CD4-positive, alpha-beta T cell treated with Interleukin-21 for 1 hour (primary cell): ENCODE measurements at regions not wholly inside any gene's neighbourhood (a gene's known extent, or its start where the extent isn't known, plus 50 kb on each side); places are given as distances from the start of the nearest gene placed in this dataset.

Experiments used
- DNase-seq: peaks from one replicate; pipeline ENCODE4 v3.0.0-alpha.2; 2020

DNA sequence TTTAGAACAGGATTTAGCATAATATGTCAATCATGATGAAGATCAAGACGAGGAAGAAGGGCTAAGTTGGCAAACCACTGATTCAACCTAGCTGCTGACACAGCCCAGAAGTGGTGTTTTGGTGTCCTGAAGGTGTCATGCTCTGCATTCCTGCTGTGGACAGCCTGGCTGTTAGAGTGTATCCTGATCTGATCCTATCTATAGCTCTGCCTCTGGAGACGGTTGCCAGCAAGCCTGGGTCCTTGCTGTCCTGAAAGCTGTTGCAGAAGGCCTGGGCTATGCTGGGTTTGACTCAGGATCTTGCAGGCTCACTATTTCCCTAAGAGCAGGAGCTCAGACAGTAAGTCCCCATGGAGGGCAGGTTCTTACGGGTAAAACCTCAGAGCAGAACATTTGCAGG lies 416.4 kb downstream of the TSHZ3 start:
- DNase-seq: no peak

DNA sequence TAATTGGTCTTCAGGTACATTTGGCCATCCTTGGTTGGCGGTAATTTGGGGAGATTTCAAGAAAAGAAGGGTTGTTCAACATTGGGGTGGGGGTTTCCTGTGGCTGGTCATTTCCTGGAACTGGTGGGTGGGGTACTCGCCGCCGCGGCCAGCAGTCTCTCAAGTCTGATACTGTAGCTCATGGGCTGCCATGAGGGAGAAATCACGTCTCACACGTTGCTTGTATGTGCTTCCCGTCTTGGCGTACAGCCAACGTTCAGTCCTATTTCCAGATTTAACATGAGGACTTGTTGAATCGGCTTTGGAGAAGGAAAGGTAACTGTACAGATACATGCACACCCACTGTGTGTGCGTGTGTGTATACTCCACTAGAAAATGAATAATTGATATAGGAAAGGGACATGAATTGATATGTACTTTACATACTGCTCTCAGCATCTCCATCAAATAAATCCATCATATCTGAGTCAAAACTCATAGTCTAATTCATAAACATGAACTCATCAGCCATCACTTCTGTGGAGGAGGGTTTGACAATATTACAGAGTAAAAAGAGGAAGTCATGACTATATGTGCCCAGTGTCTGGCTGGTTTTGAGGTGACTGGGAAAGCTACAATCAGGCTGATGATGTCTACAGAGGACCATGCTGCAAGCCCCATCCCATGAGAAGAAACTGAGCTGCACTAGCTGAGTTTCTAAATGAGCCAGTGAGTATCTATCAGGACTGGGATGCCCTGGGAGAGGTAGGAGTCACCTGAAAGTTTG lies 418.1 kb downstream of the TSHZ3 start:
- DNase-seq: no peak

DNA sequence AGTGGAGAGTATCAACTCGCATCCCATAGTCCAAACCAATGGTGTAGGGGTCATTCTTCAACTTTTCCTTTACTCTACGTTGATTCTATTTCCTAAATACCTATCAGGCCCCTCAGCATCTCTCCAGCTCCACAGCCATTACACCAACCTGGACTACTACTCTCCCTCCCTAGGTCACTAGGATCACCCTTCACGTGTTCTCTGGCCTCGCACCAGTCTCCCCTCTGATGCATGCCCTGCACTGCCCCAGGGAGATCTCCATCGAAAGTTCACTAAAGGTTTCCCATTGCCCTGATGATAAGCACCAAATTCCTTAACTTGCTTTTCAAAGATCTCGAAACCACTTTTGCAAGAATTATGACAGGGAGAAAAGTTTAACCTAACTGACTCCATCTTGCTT lies 421.5 kb downstream of the TSHZ3 start:
- no peak for DNase-seq

DNA sequence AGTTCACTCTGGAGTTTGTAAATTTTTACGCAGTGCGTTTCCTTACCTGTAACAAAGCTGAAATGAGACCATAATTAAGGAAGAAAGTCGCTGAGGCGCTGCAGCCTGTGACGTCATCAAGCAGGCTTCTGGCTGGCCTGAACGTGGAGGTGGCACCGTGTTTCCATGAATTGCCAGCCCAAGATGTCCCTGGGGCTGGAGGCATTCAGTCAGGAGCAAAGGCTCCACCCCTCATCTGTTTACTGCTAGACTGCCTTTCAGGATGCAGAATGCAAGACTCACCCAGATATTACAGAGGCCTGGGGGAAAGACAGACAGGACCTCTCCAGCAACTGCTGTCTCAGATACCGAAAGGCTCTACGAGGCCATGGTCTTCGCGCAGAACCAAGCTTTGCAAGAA lies 424.6 kb downstream of the TSHZ3 start:
- DNase-seq: no peak

DNA sequence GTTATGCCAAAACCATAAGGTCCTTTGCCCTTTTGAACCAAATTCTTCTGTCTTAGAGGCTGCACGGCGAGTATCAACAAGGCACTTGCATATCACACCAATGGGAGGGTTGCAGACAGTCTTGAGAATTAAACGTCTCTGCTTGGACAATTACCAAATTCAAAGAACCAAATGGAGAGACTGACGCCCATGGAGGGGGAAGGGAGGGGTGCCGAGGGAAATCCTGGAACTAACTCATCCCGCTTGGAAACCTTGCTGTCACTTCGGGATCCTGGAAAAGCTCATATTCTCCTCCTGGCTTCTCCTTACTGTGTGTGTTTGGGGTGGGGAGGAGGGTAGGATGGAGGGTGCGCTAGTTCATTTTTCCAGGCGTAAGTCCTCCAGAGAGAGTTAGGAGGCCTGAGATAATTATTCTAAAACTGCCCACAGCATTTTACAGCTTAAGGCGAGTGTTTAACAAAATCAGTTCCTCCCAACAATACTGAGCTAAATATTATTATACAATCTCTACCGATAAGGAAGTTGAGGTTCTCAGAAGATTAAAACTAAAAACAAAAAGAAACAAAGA lies 425.1 kb downstream of the TSHZ3 start:
- DNase-seq: no peak

DNA sequence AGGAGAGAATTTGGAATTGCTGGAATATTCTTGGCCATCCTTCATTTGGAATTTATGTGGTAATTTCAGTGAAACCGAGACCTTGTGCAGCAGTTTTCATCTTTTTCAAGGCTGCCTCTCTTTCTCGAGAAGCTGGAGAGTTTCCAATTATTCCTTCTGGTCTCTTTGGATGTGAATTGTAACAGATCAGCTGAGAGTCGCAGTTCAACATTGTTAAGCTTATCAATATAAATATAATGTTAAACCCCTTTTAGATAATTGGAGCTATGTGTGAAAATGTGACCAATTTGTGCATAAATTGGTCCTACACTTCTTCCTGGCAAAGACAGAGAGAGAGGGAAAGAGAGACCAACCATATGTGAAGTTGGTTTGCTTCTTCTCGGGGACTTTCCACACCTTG lies 425.6 kb downstream of the TSHZ3 start:
- DNase-seq: no peak

DNA sequence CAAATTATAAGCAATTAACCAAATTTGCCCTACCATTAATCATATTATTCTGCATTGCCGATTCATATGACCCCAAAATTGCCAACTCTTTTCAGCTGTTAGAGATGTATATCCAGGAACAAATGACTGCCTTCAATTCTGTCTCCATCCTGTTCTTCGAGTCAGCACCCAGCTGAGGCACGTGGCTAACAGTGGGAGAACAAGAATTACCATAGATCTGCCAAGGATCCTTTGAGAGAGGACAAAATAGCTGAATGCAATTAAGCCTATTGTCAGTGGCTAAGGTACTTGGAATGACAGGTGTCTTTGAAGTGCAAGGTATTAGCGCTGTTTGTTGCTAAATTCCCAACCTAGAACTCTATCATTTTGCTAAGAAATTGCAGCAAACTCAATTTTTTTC lies 426.1 kb downstream of the TSHZ3 start:
- DNase-seq: no peak

DNA sequence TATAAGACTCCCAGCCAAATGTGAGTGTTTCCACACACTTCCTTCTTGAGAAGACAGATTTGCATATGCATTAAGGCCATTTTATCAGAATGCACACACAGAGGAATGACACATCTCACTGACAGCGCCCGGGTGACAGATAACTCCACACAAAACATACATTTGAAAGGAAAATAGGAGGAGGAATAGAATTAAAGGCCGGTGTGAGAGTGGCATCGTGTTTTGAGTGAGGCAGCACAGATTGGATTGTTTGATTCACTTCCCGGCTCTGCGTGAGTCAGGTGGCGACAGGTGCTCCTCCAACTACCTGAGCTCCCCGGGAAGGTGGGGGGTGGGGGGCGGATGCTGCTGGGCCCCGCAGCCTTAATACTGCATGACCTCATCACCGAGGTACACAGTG lies 429.0 kb downstream of the TSHZ3 start:
- no peak for DNase-seq

DNA sequence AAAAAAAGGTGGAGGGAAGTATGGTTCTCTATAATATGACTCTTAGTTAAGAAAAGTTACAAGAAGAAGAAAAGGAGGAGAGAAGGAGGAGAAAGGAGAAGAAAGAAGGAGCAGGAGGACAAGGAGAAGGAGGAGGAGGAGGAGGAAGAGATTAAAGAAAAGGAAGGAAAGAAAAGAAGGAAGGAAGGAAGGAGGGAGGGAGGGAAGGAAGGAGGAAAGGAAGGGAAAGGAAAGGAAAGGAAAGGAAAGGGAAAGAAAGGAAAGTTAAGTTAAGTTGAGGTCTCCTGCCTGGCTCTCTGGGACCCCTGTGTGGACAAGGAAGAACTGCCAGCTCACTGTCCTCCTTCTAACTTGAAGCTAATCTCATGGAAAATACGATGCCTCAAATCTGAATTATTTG lies 429.5 kb downstream of the TSHZ3 start:
- DNase-seq: no peak

DNA sequence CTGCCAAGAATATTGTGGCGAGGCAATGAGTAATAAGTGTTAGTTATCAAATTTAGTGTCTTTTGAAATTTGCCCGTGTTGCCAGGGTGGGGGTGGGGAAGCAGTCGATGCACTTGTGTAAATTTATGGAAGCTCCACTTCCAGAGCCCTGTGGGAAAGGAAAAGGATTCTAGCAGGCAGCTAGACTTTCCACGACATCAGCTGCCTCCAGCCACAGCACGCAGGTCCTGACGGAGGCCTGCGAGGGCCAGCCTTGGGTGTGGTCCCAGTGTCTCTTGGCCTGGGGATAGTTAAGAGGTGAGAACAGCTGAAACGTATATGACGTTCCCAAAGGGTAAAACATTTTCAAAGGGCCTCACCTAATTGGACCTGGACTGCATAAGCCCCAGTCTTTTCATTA lies 433.0 kb downstream of the TSHZ3 start:
- no peak for DNase-seq

DNA sequence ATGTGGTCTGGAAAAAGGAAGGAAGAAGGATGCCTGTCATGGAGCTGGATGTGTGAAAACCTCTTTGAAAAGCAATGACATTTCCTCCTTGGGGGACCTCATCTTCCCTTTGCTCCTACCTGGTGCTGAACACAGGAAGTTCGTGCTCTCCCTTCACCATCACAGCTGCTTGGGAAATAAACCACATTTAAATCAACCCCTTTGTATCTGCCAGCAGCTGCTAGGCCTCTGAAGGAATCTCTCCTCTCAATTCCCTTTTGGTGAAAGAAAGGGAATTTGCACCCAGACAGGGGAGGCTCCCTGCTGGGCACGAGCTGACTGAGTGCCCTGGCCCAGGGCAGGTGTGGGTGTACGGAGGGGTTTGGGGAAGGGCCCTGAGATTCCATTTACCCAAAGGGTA lies 437.7 kb downstream of the TSHZ3 start:
- no peak for DNase-seq

DNA sequence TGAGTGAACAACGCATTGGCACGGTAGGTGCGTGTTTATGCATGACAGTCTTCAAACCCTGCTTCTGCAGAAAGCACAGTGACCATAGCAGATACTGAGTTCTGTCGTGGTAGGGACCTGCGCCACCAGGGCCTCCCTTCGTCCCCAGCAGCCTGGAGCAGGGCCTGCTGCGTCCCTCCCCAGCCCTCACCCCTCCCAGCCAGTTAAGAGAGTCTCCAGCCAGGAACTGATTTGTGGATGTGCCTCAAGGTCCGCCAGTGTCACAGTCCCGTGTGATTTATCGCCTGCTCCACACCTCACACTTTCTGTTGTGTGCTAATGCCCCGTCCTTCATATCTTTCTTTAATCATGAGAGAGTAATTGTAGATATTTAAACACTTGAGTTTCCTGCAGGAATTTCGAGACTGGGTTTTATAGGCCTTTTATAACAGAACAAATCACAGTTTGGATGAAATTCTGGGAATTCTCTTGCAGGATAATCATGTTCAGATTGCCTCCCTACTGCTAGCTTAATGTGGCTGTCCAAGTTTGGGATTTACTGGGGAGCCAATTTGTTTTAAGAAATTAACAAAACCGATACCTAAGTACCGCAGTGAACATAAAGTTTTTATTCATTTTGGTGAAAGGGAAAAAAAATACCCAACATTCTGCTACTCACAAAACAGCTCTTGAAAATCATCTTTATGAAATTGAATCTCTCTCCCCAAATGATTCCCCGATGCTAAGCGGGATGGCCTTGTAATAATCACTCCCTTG lies 438.6 kb downstream of the TSHZ3 start:
- DNase-seq: no peak

DNA sequence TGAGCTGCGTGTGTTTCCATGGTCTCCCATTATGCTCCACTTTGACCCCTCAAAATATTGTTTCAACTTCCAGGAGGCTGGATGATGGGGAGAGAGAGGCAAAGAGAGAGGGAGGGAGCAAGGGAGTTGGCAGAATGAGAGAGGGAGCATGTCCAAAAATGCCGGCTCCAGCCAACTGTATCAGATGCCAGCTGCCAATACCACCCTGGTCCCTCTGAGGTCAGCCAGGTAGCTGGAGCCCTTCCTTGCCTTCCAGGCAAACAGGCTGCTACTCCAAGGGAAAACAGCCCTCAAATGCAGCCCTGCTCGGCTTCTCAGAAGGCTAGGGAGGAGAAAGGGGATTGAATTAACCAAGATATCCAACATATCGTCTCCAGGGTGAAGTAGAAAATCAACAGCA lies 440.0 kb downstream of the TSHZ3 start:
- DNase-seq: no peak

DNA sequence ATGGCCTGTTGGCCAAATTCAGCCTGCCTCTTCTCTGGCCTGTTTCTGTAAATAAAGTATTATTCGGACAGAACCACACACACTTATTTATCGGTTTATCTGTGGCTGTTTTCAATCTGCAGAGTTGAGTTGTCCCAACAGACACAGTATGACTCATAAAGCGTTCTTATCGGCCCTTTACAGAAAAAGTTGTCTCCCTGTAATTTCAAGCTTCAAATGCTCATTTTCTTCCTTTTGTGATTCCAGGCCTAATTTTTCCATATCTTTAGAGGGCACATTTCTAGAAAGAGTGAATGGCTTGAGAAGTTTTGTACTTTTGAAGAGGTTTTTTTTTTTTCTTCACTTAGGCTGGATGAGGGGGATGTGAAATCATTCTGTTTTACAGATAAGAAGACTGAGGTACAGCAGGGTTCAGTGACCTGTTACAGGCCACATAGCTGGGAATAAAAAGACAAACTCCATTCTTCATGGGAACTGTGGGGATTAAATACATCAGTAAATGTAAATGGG lies 440.9 kb downstream of the TSHZ3 start:
- DNase-seq: no peak

DNA sequence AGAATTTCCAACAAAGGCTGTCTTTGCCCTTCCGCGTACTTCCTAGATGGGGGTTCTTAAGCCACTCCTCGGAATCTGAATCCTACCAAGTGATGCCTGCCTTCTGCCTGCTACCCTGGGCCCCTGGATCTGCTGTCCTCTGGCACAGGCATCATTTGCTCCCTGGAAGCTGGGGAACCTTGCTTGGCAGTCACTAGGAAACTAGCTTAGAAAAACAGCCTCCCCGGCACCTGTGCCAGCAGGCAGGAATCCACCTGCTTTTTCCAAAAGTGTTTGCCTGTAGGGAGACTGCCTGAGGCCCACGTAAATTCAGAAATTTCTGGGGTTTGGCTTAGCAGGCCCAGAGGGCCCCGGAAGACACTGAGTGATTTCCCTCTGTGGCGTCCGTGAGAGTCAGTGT lies 442.4 kb downstream of the TSHZ3 start:
- DNase-seq: no peak

DNA sequence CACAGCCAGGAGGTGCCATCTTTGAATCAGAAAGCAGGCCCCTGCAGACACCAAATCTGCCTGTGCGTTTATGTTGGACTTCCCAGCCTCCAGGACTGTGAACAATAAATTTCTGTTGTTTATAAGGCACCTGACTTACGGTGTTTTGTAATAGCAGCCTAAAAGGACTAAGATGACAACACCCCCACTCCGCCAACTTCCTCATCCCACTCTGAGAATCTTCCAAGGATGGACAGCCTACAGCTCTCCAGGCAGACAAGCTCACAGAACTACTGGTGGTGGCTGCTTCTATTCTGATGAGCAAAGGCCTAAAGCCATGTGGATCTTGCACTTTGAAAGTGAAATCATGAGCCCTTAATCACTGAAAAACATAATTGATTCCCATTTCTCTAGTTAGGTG lies 449.2 kb downstream of the TSHZ3 start:
- no peak for DNase-seq

DNA sequence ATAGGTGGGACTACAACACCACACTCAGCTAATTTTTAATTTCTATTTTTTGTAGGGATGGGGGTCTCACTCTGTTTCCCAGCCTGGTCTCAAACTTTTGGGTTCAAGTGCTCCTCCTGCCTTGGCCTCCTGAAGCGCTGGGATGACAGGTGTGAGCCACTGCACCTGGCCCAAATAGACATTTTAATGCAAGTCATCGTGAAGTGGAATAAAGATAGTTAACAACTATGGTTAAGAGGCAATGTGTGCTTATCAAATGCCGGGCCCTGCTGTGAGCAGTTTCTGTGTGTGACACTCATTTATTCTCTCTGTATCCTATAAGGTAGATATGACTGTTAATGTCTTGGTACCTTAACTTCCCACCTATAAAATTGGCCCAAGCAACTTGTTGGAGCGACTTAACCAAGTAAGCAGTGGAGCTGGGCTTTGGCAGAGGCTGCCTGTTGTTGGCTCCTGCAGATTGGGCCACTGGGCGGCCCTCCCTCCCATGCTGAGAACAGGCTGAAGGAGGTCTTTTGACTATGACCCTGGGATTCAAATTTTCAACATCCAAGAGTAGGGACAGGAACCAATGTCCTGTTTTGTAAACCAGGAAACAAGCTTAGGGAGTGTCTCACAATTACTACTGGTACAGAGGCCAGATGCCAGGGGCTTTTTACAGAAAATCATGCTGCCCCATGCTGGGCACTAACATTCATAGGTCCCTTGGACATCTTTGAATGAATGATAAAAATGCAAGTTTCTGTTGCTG lies 450.7 kb downstream of the TSHZ3 start:
- no peak for DNase-seq

DNA sequence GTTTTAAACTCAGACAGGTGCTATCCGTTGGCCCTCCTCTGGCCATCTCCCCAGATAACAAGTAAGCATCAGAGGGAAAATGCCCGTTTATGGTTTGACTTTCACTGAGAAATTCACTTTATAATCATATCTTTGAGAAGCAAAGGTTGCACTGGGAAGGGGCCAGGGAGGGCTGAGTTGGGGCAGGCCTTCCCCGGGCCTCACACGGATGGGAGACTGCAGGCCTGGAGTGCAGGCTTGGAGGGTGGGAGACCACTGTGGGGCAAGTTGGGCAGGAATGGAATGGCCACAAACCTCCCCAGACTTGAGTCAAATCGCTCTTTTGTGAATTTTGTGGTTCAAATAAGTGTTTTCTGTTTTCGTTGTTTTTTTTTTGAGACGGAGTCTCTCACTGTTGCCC lies 451.7 kb downstream of the TSHZ3 start:
- DNase-seq: no peak

DNA sequence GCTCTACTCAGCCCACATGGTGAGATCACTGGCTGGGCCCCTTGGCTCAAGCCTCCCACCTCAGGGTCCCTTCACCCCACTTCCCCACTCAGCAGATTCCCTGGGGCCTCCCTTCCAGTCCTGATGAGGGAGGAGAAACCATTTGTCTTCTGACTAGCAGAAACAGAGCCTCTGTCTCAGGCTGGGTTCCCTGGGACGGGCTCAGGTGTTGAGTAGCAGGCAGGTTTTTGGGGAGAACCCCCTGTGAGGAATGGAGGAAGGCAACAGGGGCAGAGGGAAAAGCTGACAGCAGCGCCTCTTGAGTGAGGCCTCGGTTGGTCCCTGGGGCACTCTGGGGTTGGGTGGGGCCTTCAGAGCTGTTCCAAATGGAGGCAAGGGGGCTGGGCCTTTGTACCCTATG lies 452.2 kb downstream of the TSHZ3 start:
- DNase-seq: no peak

DNA sequence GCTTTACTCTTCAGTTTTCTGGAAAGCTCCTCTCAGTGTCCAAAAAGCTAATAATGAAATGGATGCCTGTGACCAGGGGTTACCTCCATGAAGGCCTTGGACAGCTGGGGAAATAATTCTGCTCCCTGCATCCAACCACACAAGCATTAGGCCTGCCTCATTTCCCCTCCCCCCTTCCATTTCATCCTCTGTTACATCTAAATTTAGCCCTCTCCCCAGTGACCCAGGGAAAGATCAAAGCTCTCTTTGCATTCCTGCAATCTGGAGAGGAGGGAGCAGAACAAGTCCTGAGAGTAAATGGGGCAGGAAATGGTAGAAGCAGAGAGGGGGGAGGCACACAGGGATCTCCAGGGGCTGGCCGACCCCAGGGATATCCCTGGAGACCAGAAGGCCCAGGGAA lies 452.7 kb downstream of the TSHZ3 start:
- DNase-seq: no peak

DNA sequence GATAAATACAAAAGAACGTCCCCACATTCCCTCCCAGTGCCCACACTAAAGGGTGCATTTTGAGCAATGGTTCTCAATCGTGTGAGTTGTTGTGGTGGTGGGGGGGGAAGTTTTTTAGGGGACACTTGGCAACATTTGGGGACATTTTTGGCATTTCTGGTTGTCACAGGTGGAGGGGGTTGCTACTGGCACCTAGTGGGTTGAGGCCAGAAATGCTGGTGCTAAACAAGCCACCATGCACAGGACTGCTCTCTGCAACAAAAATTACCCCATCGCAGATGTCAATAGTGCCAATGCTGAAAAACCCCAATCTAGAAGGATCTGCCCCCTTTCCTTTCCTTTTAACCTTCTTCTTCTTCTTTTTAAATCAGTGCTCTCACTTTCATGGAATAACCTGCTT lies 453.3 kb downstream of the TSHZ3 start:
- DNase-seq: no peak

DNA sequence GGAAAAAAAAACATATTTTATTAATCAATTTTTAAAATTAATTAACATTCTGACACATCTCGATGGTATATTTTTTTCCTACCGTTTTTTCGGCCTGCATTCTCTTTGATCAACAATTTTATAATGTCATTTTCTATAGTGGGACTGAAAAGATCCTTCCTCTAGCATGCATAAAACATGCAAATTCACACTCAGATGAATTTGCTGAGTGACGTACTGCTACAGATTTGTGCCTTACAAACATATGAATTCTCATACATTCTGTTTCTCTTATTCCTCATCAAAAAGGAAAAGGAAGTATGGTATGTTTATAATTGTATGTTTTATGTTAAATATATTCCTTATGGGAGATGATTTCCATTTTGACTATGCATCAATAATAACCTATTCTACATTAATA lies 458.2 kb downstream of the TSHZ3 start:
- no peak for DNase-seq

DNA sequence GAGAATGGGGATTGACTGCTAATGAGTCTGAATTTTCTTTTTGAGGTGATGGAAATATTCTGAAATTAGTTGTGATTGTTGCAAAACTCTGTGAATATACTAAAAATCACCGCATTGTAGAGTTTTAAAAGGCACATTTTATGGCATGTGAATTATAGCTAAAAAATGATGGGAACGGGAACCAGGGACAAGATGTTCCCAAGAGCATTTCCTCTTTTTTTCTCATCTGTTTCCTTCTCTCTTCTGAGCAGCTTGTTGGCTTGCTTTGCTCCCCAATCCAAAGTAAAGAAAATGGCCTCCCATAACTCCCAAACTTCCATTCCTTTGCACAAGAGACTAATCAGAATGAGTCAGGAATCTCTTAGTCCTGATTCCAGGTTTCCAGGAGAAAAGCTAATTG lies 459.2 kb downstream of the TSHZ3 start:
- no peak for DNase-seq

DNA sequence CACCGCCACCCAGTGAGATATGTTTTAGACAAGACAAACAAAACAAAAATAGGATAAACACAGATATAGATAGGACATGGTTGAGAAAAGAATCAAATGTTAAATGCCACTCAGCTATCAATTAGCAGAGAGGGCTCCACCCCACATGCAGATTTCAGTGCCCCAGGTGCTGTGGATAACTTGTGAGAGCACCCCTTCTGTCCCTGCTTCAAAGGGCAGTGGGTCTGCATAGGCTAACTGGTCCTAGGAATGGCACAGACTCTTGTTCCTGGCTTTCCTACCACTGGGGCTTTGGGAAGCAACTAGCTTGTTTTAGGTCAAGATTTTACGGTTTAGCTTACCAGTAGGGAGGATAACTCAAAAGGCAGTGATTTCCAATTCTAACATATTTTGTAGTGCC lies 460.3 kb downstream of the TSHZ3 start:
- DNase-seq: no peak
